ENCODE measurements at regions not wholly inside any gene's neighbourhood (a gene's known extent, or its start where the extent isn't known, plus 50 kb on each side); places are given as distances from the start of the nearest gene placed in this dataset.

DNA sequence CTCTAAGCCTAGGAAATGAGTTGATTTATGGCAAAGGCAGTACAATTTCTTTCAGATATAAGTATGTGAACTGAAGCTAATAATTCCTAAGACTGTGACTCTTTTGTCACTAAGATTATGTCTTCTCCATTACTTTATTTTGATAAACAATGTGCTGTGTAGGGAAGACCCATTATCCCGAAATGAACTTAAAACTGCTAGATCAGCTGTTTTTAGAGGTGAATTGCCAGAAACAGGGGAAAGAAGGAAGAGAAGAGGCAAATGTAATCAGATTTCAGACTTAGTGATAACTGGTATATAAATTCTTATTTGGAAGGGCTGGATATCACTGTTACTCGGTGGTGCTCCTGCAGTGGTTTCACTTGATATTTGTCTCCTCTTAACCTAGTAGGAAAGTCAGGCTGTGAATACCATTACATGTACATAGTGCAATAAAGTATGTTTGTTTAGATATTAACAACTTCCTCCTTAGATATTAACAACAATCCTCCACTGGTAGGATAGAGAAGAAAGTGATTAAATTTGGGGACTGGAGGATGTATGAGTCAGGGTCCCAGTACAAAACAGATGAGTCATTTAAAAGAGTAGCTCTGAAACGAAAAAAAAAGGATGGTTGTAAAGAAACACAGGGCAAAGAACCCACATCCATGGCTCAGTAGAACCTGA, 338.5 kb upstream of the KCNH8 start:
- CTCF ChIA-PET: interaction anchor here (1.5 kb wide), 1 partner anchor 18 kb away, joined by 4 read pairs; no protein-coding TSS in a partner anchor
- Mint-ChIP-seq H3K36me3 (ENCODE audit: low read depth) (no peaks in the 10 kb centered on the region), H3K4me3 (no peak overlapping the region), H3K27me3 (ENCODE audit: low read depth) (no peaks in the 10 kb centered on the region), H3K4me1 (ENCODE audit: low read depth) (peaks cover 33% of the 10 kb centered on the region), H3K9me3 (no peaks in the 10 kb centered on the region), H3K27ac (peak overlapping the region; percentile 71)
- intact Hi-C loops (cut with micrococcal nuclease): loop anchor here (1.0 to 2.0 kb wide), 2 partner anchors 29 to 61 kb away; no protein-coding TSS in a partner anchor
- no peak for DNase-seq

DNA sequence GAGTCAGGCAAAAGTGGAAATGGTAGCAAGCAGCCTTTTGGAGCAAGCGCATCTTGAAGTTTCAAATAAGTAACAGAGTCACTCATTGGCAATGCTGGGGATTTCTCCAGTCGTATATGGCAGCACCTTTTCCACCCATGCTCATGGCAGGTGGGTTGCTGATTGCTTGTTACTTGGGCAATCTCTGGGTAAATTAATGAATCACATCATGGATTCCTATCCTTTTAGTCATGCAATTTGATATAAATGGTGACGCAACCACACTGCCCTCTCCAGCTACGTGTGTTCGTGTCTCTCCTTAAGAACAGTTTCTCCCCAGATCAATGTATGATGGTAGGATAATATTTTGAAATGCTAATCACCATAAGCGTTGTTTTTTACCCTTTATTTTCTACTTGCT, 339.9 kb upstream of the KCNH8 start:
- Mint-ChIP-seq H3K4me3 (no peak overlapping the region), H3K9me3 (no peaks in the 10 kb centered on the region), H3K27ac (peak overlapping the region; percentile 20), H3K27me3 (ENCODE audit: low read depth) (no peaks in the 10 kb centered on the region), H3K4me1 (ENCODE audit: low read depth) (peaks cover 33% of the 10 kb centered on the region), H3K36me3 (ENCODE audit: low read depth) (no peaks in the 10 kb centered on the region)
- CTCF ChIA-PET: interaction anchor here (1.2 kb wide), 1 partner anchor 10 kb away, joined by 3 read pairs; no protein-coding TSS in a partner anchor
- intact Hi-C loops (cut with micrococcal nuclease): no loop called here
- DNase-seq: no peak

DNA sequence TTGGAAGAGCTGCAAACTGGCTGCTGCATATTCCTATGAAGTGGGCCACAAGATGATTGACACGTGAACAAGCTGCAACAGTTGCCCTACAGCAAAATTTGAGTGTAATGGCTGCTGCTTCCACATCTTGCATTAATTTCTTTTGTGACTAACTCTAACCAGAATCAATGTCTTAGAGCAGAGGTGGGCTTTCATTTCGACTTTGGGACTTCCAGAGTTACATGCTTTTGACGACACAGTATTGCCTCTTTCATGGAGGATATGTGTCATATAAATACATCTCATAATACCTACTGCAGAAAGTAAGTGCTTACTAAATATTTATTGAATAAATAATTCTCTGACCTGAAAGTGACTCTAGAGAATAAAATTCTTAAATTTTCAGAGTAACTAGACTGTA, 340.7 kb upstream of the KCNH8 start:
- Mint-ChIP-seq H3K9me3 (no peaks in the 10 kb centered on the region), H3K27me3 (ENCODE audit: low read depth) (no peaks in the 10 kb centered on the region), H3K4me3 (no peak overlapping the region), H3K27ac (peak overlapping the region; percentile 27), H3K4me1 (ENCODE audit: low read depth) (peaks cover 33% of the 10 kb centered on the region), H3K36me3 (ENCODE audit: low read depth) (no peaks in the 10 kb centered on the region)
- CTCF ChIA-PET: no interaction called here
- intact Hi-C loops (cut with micrococcal nuclease): no loop called here
- DNase-seq: peak; percentile 10

DNA sequence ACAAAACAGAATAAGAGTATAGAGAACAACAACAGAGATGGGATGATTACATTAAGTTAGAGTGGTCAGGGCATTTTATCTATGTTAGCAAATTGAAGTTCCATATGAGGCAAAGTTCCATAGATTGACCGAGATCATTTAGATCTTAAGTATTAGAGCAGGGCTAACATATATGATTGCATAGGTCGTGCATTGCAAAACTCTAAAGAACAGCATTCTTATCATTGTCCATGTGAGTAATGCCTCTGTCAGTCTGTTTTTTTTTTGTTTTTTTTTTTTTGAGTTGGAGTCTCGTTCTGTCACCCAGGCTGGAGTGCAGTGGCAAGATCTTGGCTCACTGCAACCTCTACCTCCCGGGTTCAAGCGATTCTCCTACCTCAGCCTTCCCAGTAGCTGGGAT, 341.7 kb upstream of the KCNH8 start:
- Mint-ChIP-seq H3K27ac (no peak overlapping the region), H3K4me1 (ENCODE audit: low read depth) (peaks cover 33% of the 10 kb centered on the region), H3K4me3 (no peak overlapping the region), H3K9me3 (no peaks in the 10 kb centered on the region), H3K27me3 (ENCODE audit: low read depth) (no peaks in the 10 kb centered on the region), H3K36me3 (ENCODE audit: low read depth) (no peaks in the 10 kb centered on the region)
- intact Hi-C loops (cut with micrococcal nuclease): no loop called here
- CTCF ChIA-PET: no interaction called here
- DNase-seq: no peak

DNA sequence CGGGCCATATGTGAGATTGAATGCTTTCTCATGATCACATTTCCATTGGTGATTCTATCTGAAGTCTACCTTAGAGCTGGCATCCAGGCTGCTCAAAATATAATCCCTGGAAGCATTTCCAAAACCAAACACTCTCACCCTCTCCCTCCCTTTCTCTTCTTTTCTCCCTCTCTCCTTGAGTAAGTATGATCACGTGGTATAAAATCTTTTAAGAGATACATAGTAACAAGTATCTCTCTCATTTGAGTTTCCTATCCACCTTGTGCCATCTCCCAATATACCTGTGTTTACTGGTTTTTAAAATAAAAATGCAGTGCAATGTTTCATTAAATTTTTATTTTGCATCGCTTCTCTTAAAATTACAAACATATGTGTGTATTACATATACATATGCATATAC, 350.9 kb upstream of the KCNH8 start:
- CTCF ChIA-PET: no interaction called here
- Mint-ChIP-seq H3K4me3 (no peak overlapping the region), H3K27ac (no peak overlapping the region), H3K9me3 (no peaks in the 10 kb centered on the region), H3K27me3 (ENCODE audit: low read depth) (no peaks in the 10 kb centered on the region), H3K36me3 (ENCODE audit: low read depth) (no peaks in the 10 kb centered on the region), H3K4me1 (ENCODE audit: low read depth) (peaks cover 3% of the 10 kb centered on the region)
- no peak for DNase-seq
- intact Hi-C loops (cut with micrococcal nuclease): no loop called here

DNA sequence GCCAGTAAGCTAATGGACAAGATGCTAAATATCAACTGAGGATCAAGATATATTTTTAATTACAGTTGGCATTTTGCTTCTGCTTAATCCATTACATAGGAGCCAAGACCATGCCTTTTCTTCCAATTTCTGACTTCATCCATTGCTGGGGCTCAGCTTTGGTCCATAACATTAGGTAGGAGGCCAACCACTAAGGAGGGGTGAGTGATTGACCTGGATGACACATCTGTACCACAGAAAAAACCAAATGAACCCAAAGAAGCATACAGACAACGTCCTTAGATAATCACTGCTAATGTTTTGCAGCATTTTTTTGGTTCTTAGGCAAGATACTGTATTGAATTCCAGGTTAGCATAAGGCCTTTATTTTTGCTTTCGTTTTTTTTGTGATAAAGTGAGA, 353.2 kb upstream of the KCNH8 start:
- Mint-ChIP-seq H3K27me3 (ENCODE audit: low read depth) (no peaks in the 10 kb centered on the region), H3K36me3 (ENCODE audit: low read depth) (no peaks in the 10 kb centered on the region), H3K4me3 (no peak overlapping the region), H3K27ac (no peak overlapping the region), H3K4me1 (ENCODE audit: low read depth) (peaks cover 10% of the 10 kb centered on the region), H3K9me3 (no peaks in the 10 kb centered on the region)
- no peak for DNase-seq
- CTCF ChIA-PET: interaction anchor here (1.3 kb wide), 1 partner anchor 25 kb away, joined by 4 read pairs; no protein-coding TSS in a partner anchor
- intact Hi-C loops (cut with micrococcal nuclease): no loop called here

DNA sequence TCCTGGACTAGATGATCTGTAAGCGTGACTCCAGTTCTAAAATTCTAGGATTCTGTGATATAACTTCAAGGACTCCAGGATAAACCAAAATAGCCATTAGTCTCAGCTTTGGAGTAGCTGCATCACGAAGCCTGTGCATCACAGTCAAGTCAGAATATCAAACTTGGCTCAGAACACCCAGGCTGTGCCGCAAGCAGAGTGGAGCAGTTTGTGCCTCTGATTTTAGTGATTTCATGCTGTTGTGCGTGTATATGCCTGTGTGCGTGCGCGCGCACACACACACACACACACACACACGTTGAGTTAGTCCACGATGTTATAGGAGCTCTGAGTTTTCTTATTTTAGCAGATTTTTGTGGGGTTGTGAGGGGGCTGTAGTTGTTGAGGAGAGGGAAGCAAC, 356.6 kb upstream of the KCNH8 start:
- intact Hi-C loops (cut with micrococcal nuclease): loop anchor here (2.0 kb wide), 1 partner anchor 33 kb away; no protein-coding TSS in a partner anchor
- no peaks in the 10 kb centered on the region for H3K9me3 Mint-ChIP-seq
- no peaks in the 10 kb centered on the region for H3K36me3 Mint-ChIP-seq (ENCODE audit: low read depth)
- H3K27me3 Mint-ChIP-seq (ENCODE audit: low read depth): no peaks in the 10 kb centered on the region
- CTCF ChIA-PET: interaction anchor here (1.2 to 1.3 kb wide), 2 partner anchors 19 to 196 kb away, joined by 4 to 5 read pairs; no protein-coding TSS in a partner anchor
- H3K27ac Mint-ChIP-seq: no peak overlapping the region
- peak overlapping the region; percentile 28 for H3K4me3 Mint-ChIP-seq
- H3K4me1 Mint-ChIP-seq (ENCODE audit: low read depth): peaks cover 13% of the 10 kb centered on the region
- DNase-seq: no peak

DNA sequence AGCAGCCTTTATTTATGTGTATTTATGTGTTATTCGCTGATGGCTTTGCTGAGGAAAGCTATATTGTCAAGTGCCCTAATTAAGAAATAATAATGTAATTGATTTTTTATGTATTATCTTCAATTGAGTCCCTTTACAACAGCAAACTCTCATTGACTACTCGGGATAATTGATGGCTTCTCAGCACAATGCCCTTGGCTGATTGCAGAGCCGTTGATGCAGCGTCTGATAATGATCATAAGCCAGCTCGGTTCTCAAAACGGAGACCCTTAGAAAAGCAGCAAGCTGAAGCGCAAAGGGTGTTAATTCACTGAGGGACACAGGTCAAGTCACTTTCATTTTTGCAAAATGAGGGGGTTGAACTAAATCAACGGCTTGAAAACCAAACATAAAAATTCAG, 357.1 kb upstream of the KCNH8 start:
- intact Hi-C loops (cut with micrococcal nuclease): loop anchor here (2.0 kb wide), 1 partner anchor 34 kb away; no protein-coding TSS in a partner anchor

DNA sequence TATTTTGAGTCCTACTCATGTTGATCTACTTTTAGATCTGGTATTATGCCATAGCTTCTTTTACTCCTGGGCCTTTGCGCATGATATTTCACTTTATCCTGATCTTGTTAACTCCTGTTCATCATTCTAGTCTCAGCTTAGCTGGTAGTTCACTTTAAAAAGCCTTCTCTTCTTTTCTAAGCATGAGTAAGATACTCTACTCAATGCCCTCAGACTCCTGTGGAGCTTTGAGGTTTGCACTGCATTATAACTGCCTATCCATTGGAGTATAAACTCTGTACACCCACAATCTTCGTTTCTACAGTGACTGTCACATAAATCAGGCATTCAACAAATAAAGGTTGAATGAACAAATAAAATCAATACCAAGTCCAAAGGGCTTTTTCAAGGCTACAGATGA, 357.9 kb upstream of the KCNH8 start:
- CTCF ChIA-PET: no interaction called here
- H3K4me1 Mint-ChIP-seq (ENCODE audit: low read depth): peaks cover 11% of the 10 kb centered on the region
- H3K9me3 Mint-ChIP-seq: no peaks in the 10 kb centered on the region
- H3K36me3 Mint-ChIP-seq (ENCODE audit: low read depth): no peaks in the 10 kb centered on the region
- no peak overlapping the region for H3K4me3 Mint-ChIP-seq
- no peaks in the 10 kb centered on the region for H3K27me3 Mint-ChIP-seq (ENCODE audit: low read depth)
- DNase-seq: no peak
- no peak overlapping the region for H3K27ac Mint-ChIP-seq
- intact Hi-C loops (cut with micrococcal nuclease): loop anchor here (2.0 kb wide), 1 partner anchor 34 kb away; no protein-coding TSS in a partner anchor

More for the DNA sequence above, 357.1 kb upstream of the KCNH8 start:
- Mint-ChIP-seq H3K4me1 (ENCODE audit: low read depth) (peaks cover 11% of the 10 kb centered on the region), H3K27me3 (ENCODE audit: low read depth) (no peaks in the 10 kb centered on the region), H3K9me3 (no peaks in the 10 kb centered on the region), H3K36me3 (ENCODE audit: low read depth) (no peaks in the 10 kb centered on the region), H3K4me3 (peak overlapping the region; percentile 28), H3K27ac (no peak overlapping the region)
- CTCF ChIA-PET: interaction anchor here (1.2 to 1.3 kb wide), 2 partner anchors 19 to 197 kb away, joined by 4 to 5 read pairs; no protein-coding TSS in a partner anchor
- DNase-seq: no peak

DNA sequence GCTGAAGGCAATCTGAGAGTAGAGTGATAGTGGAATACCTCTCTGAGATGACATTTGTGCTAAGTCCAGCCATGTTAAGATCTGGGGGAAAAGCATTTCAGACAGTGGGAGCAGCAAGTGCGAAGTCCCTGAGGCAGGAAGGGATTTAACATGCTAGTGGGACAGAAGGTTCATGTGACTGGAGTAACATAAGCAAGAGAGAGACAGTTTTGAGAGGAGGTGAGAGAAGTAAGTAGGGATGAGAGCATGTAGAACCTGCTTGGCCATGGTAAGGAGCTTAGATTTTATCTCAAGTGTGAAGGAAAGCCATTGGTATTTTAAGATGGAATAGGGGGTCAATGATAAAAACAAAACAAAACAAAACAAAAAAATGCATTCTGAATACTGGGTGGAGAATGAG, 358.6 kb upstream of the KCNH8 start:
- CTCF ChIA-PET: no interaction called here
- intact Hi-C loops (cut with micrococcal nuclease): loop anchor here (2.0 kb wide), 1 partner anchor 35 kb away; no protein-coding TSS in a partner anchor
- Mint-ChIP-seq H3K4me1 (ENCODE audit: low read depth) (peaks cover 11% of the 10 kb centered on the region), H3K4me3 (no peak overlapping the region), H3K9me3 (no peaks in the 10 kb centered on the region), H3K27me3 (ENCODE audit: low read depth) (no peaks in the 10 kb centered on the region), H3K27ac (no peak overlapping the region), H3K36me3 (ENCODE audit: low read depth) (no peaks in the 10 kb centered on the region)
- DNase-seq: no peak

DNA sequence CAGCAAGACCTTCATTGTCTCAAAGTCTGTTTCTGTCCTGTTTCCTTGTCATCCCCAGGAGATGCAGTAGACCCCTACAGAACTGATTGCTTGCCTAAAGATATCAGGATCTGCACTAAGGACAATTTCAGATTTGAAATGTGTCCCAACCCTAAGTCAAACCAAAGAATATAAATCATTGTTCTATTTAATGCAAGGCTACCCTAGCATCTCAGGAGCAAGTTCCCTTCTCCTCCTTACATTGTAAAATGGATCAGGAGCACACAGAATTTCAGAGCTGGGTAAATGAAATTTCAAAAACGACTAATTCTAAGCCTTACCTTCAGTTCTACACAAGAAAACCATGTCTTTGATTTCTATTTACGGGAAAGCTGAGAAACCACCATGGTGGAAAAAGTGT, 360.9 kb upstream of the KCNH8 start:
- intact Hi-C loops (cut with micrococcal nuclease): no loop called here
- H3K27me3 Mint-ChIP-seq (ENCODE audit: low read depth): no peaks in the 10 kb centered on the region
- CTCF ChIA-PET: no interaction called here
- no peaks in the 10 kb centered on the region for H3K9me3 Mint-ChIP-seq
- no peaks in the 10 kb centered on the region for H3K36me3 Mint-ChIP-seq (ENCODE audit: low read depth)
- H3K4me1 Mint-ChIP-seq (ENCODE audit: low read depth): peaks cover 13% of the 10 kb centered on the region
- no peak overlapping the region for H3K4me3 Mint-ChIP-seq
- DNase-seq: no peak
- H3K27ac Mint-ChIP-seq: no peak overlapping the region

DNA sequence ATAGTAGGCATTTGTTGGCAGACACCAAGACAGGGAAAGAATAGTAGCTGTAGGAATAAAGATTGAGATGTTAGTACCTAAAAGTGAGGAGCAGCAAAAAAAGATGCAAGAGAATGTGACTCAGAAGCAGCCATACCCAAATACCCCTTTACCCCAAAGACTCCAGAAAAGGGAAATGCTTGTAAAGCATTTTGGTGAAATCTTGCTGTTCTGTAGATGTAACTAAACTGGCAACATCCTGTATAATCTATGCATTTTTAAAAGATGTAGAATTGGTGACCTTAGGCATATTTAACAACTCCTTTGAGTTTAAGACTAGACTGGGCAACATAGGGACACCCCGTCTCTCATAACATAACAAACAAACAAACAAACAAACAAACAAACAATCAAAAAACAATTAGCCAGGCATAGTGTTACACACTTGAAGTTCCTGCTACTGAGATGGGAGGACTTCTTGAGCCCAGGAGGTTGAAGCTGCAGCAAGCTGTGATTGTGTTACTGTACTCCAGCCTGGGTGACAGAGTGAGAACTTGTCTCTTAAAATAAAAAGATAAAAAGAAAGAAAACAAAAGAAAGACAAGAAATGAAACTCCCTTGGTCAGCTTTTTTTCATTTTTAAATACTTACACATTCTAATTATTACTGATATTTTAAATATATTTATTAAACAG, 361.5 kb upstream of the KCNH8 start:
- Mint-ChIP-seq H3K36me3 (ENCODE audit: low read depth) (no peaks in the 10 kb centered on the region), H3K27ac (no peak overlapping the region), H3K27me3 (ENCODE audit: low read depth) (no peaks in the 10 kb centered on the region), H3K4me3 (no peak overlapping the region), H3K9me3 (no peaks in the 10 kb centered on the region), H3K4me1 (ENCODE audit: low read depth) (peaks cover 17% of the 10 kb centered on the region)
- DNase-seq: no peak
- CTCF ChIA-PET: no interaction called here
- intact Hi-C loops (cut with micrococcal nuclease): no loop called here

All from activated naive CD4-positive, alpha-beta T cell treated with anti-CD3 and anti-CD28 coated beads for 36 hours (primary cell).